Peyer's patch (tissue), 4 donors: ENCODE measurements at regions not wholly inside any gene's neighbourhood (a gene's known extent, or its start where the extent isn't known, plus 50 kb on each side); places are given as distances from the start of the nearest gene placed in this dataset.
"Not testable (repeated sequence)": the region's sequence is repeated elsewhere in the genome, so short reads cannot be mapped to it uniquely, and the experiment has no call there.

Source experiments
- CTCF ChIP-seq, 6 experiments: fragments of 450-650 bp in 4 of 6; fragments of 200-600 bp in 2 of 6; sonication (generic) in 1 of 6; IDR thresholded peaks; one replicate each; pipeline ENCODE4 v1.5.1; 2017 to 2019; ENCODE audit warnings: antibody characterized with exemption in 6 of 6, mild to moderate bottlenecking in 3 of 6, moderate library complexity in 1 of 6
- POLR2A ChIP-seq, 2 donors: fragments of 450-650 bp; IDR thresholded peaks; one replicate each; pipeline ENCODE4 v1.5.1; 2017; ENCODE audit warnings: antibody characterized with exemption in 2 of 2, mild to moderate bottlenecking in 2 of 2, moderate library complexity in 2 of 2

- TF ChIP-seq POLR2A, CTCF (IDR thresholded peaks at IDR 0.05): not testable (repeated sequence)
Measured at GRCh38 chr5:91917037-91917814, 534.1 kb upstream of the ARRDC3 start.
